IMR-90 (cell line): ENCODE measurements at regions not wholly inside any gene's neighbourhood (a gene's known extent, or its start where the extent isn't known, plus 50 kb on each side); places are given as distances from the start of the nearest gene placed in this dataset.

Experiments
- ATAC-seq: fragments of 200-7000 bp; cut with Tn5 transposase; 2 replicates; pipeline ENCODE4 v1.9.1; 2020; ENCODE audit warnings: low read depth, mild to moderate bottlenecking, moderate library complexity
- BruUV-seq: library from RNA; stranded (reverse); fragments of 400-500 nt; replicated peaks from 2 replicates; lab custom pipeline; 2021; lab: Mats Ljungman, UMichigan
- CTCF ChIA-PET: fragments of 300-600 bp; formaldehyde crosslinking; extraction: SDS; loops from one replicate; lab custom pipeline; 2021; ENCODE audit warnings: antibody characterized with exemption; lab: Yijun Ruan, JAX
- POLR2A ChIA-PET: fragments of 300-600 bp; sonication (Branson Sonifier 250); formaldehyde crosslinking; loops from one replicate; lab custom pipeline; 2022; ENCODE audit warnings: antibody characterized with exemption; ENCODE audit not compliant: unreplicated experiment; lab: Charles Lee
- DNase-seq: peaks from one replicate; pipeline ENCODE4 v3.0.0; 2013
- H2AFZ ChIP-seq: replicated peaks from 2 replicates; pipeline ENCODE3; 2013; ENCODE audit warnings: low read length, mild to moderate bottlenecking; ENCODE audit not compliant: poor library complexity
- H2AK5ac ChIP-seq: 2 replicates; pipeline ENCODE4 v1.6.1; 2013; ENCODE audit warnings: low read depth, low read length, inconsistent platforms
- H2AK9ac ChIP-seq: replicated peaks from 2 replicates; pipeline ENCODE3; 2013; ENCODE audit warnings: mild to moderate bottlenecking, low read depth, low read length, moderate library complexity; ENCODE audit not compliant: poor library complexity
- H2BK120ac ChIP-seq: 2 replicates; pipeline ENCODE4 v1.6.1; 2013; ENCODE audit warnings: low read depth, low read length, inconsistent platforms
- H2BK15ac ChIP-seq: 3 replicates; pipeline ENCODE4 v1.6.1; 2013; ENCODE audit warnings: low read depth, low read length, inconsistent platforms
- H2BK20ac ChIP-seq: 2 replicates; pipeline ENCODE4 v1.6.1; 2013; ENCODE audit warnings: low read depth, mild to moderate bottlenecking, inconsistent platforms, low read length, moderate library complexity
- H2BK5ac ChIP-seq: 2 replicates; pipeline ENCODE4 v1.6.1; 2013; ENCODE audit warnings: mild to moderate bottlenecking, low read depth, low read length, inconsistent platforms; ENCODE audit not compliant: poor library complexity, severe bottlenecking
- H3K14ac ChIP-seq: replicated peaks from 2 replicates; pipeline ENCODE4 v1.6.1; 2013; ENCODE audit warnings: low read depth, low read length, inconsistent platforms
- H3K18ac ChIP-seq: 2 replicates; pipeline ENCODE4 v1.6.1; 2013; ENCODE audit warnings: low read depth, low read length, control low read depth
- H3K23ac ChIP-seq: 2 replicates; pipeline ENCODE4 v1.6.1; 2013; ENCODE audit warnings: low read depth, low read length, inconsistent platforms
- H3K27ac ChIP-seq: 2 replicates; pipeline ENCODE4 v1.5.1; 2013; ENCODE audit warnings: mild to moderate bottlenecking, control low read depth, low read length; ENCODE audit not compliant: insufficient read depth
- H3K27me3 ChIP-seq: 2 replicates; pipeline ENCODE4 v1.6.1; 2013; ENCODE audit warnings: low read length; ENCODE audit not compliant: control insufficient read depth, insufficient read depth
- H3K36me3 ChIP-seq: 2 replicates; pipeline ENCODE4 v1.6.1; 2013; ENCODE audit warnings: low read length, mixed read lengths; ENCODE audit not compliant: control insufficient read depth, insufficient read depth
- H3K4ac ChIP-seq: 2 replicates; pipeline ENCODE4 v1.6.1; 2013; ENCODE audit warnings: low read depth, low read length, inconsistent platforms
- H3K4me1 ChIP-seq: 2 replicates; pipeline ENCODE4 v1.6.1; 2013; ENCODE audit warnings: low read length, mixed read lengths; ENCODE audit not compliant: control insufficient read depth, insufficient read depth
- H3K4me2 ChIP-seq: 2 replicates; pipeline ENCODE4 v1.6.1; 2013; ENCODE audit warnings: low read depth, mild to moderate bottlenecking, control low read depth, low read length, moderate library complexity
- H3K4me3 ChIP-seq: 2 replicates; pipeline ENCODE4 v1.5.1; 2013; ENCODE audit warnings: low read depth, mild to moderate bottlenecking, control low read depth, low read length, moderate library complexity; ENCODE audit not compliant: insufficient read depth
- H3K56ac ChIP-seq: 2 replicates; pipeline ENCODE4 v1.6.1; 2013; ENCODE audit warnings: low read length, inconsistent platforms; ENCODE audit not compliant: insufficient read depth; ENCODE audit errors: extremely low read depth
- H3K79me1 ChIP-seq, 2 experiments: 2 replicates each; pipeline ENCODE4 v1.6.1; 2013; ENCODE audit warnings: low read length in 2 of 2, inconsistent platforms in 1 of 2, low read depth in 1 of 2
- H3K9ac ChIP-seq: 2 replicates; pipeline ENCODE4 v1.6.1; 2013; ENCODE audit warnings: low read depth, low read length, control low read depth
- H3K9me1 ChIP-seq: 2 replicates; pipeline ENCODE4 v1.6.1; 2013; ENCODE audit warnings: low read length, inconsistent platforms; ENCODE audit not compliant: insufficient read depth
- H3K9me3 ChIP-seq: 2 replicates; pipeline ENCODE4 v1.6.1; 2013; ENCODE audit warnings: low read length; ENCODE audit not compliant: control insufficient read depth, insufficient read depth
- H4K20me1 ChIP-seq: 2 replicates; pipeline ENCODE4 v1.6.1; 2013; ENCODE audit warnings: low read length, inconsistent platforms; ENCODE audit not compliant: insufficient read depth
- H4K5ac ChIP-seq: 2 replicates; pipeline ENCODE4 v1.6.1; 2013; ENCODE audit warnings: mild to moderate bottlenecking, low read depth, low read length, control low read depth
- H4K8ac ChIP-seq, 2 experiments: 2 replicates each; pipeline ENCODE4 v1.6.1; 2013; ENCODE audit warnings: low read depth in 2 of 2, low read length in 2 of 2, control low read depth in 1 of 2, inconsistent platforms in 1 of 2
- H4K91ac ChIP-seq: 2 replicates; pipeline ENCODE4 v1.6.1; 2013; ENCODE audit warnings: low read depth, low read length, inconsistent platforms; ENCODE audit not compliant: insufficient read depth
- CHD1 ChIP-seq: IDR thresholded peaks from 2 replicates; pipeline ENCODE4 v1.6.1; 2012; ENCODE audit warnings: low read depth, low read length, improper control_type of control experiment
- MAZ ChIP-seq: IDR thresholded peaks from 2 replicates; pipeline ENCODE4 v1.6.1; 2012; ENCODE audit warnings: low read depth, mild to moderate bottlenecking, low read length, improper control_type of control experiment, moderate library complexity, borderline replicate concordance
- RCOR1 ChIP-seq: IDR thresholded peaks from 2 replicates; pipeline ENCODE4 v1.6.1; 2012; ENCODE audit warnings: mild to moderate bottlenecking, low read length, improper control_type of control experiment; ENCODE audit not compliant: insufficient replicate concordance
- USF2 ChIP-seq: fragments of 150-350 bp; IDR thresholded peaks from 2 replicates; pipeline ENCODE4 v1.6.1; 2017; ENCODE audit warnings: mild to moderate bottlenecking, antibody characterized with exemption, low read length, low read depth
- WGBS, 2 experiments: methylation state at CpG; one replicate each; pipeline versions ENCODE4 v1.1.5 to v1.1.7; 2013; ENCODE audit warnings: missing lambda C conversion rate in 2 of 2; ENCODE audit not compliant: insufficient read length in 1 of 2; ENCODE audit errors: extremely low coverage in 2 of 2; 5-methylcytosine and 5-hydroxymethylcytosine counted together
- dilution Hi-C: fragments of 300-500 bp; cut with HindIII; formaldehyde crosslinking; loops from one replicate; pipeline ENCODE4 v1.14.3; 2018; ENCODE audit warnings: low sequenced_read_pairs; ENCODE audit not compliant: unreplicated experiment
- in situ Hi-C: fragments of 300-500 bp; cut with MboI; formaldehyde crosslinking; loops from 3 replicates; pipeline ENCODE4 v1.14.3; 2019; ENCODE audit warnings: low sequenced_read_pairs, inconsistent platforms, mixed read lengths
- intact Hi-C: fragments of 100-400 bp; cut with micrococcal nuclease; formaldehyde crosslinking; loops from 2 replicates; pipeline ENCODE4 v1.10.0; 2022

GRCh38 chr3:127101411-127102187 is 91.3 kb upstream of the PRR23E start:
- Histone ChIP-seq H2BK20ac (no peak overlapping the region), H3K23ac (no peak overlapping the region), H3K18ac (no peak overlapping the region), H2AFZ (no peak overlapping the region), H3K79me1 (no peaks in the 10 kb centered on the region), H2AK5ac (no peak overlapping the region), H3K4me3 (no peak overlapping the region), H3K36me3 (no peaks in the 10 kb centered on the region), H3K14ac (no peak overlapping the region), H4K8ac (no peak overlapping the region), H4K91ac (no peak overlapping the region), H3K4me2 (no peak overlapping the region), H4K5ac (no peak overlapping the region), H3K4me1 (no peaks in the 10 kb centered on the region), H3K9ac (no peak overlapping the region), H3K27ac (no peak overlapping the region), H3K27me3 (peaks cover 38% of the 10 kb centered on the region), H2BK120ac (no peak overlapping the region), H2BK15ac (no peak overlapping the region), H3K4ac (no peak overlapping the region), H3K9me3 (no peaks in the 10 kb centered on the region), H2BK5ac (no peak overlapping the region), H3K56ac (no peak overlapping the region), H3K9me1 (no peaks in the 10 kb centered on the region), H2AK9ac (no peak overlapping the region), H4K20me1 (no peaks in the 10 kb centered on the region)
- ChIA-PET CTCF (no interaction called here), POLR2A (no interaction called here)
- no CpG with 5 or more reads among the region's 19 CpGs for WGBS, 2 experiments
- ATAC-seq (no peak), DNase-seq (no peak)
- dilution Hi-C loops (no loop called here), intact Hi-C loops (no loop called here), in situ Hi-C loops (no loop called here)
- no TSS peak for BruUV-seq
- TF ChIP-seq RCOR1, result no peak
- no peak for TF ChIP-seq CHD1
- TF ChIP-seq USF2, result no peak
- TF ChIP-seq MAZ, result no peak
